Esophagus (tissue), 2 donors: ENCODE measurements at regions not wholly inside any gene's neighbourhood (a gene's known extent, or its start where the extent isn't known, plus 50 kb on each side); places are given as distances from the start of the nearest gene placed in this dataset.
"Not testable (repeated sequence)": the region's sequence is repeated elsewhere in the genome, so short reads cannot be mapped to it uniquely, and the experiment has no call there.

Source experiments
- H3K27ac ChIP-seq, 2 donors: one replicate each; pipeline ENCODE4 v1.5.1; 2013; ENCODE audit warnings: low read depth in 2 of 2, mild to moderate bottlenecking in 2 of 2, inconsistent platforms in 1 of 2, low read length in 1 of 2, moderate library complexity in 1 of 2
- H3K27me3 ChIP-seq, 2 donors: one replicate each; pipeline ENCODE4 v1.6.1; 2013; ENCODE audit warnings: low read length in 2 of 2, control low read depth in 1 of 2, mild to moderate bottlenecking in 1 of 2; ENCODE audit not compliant: insufficient read depth in 2 of 2, control insufficient read depth in 1 of 2
- H3K36me3 ChIP-seq, 2 donors: one replicate each; pipeline ENCODE4 v1.6.1; 2013; ENCODE audit warnings: low read length in 1 of 2; ENCODE audit not compliant: control insufficient read depth in 2 of 2, insufficient read depth in 2 of 2
- H3K4me1 ChIP-seq, 2 donors: one replicate each; pipeline ENCODE4 v1.6.1; 2013; ENCODE audit warnings: low read length in 1 of 2; ENCODE audit not compliant: control insufficient read depth in 2 of 2, insufficient read depth in 2 of 2
- H3K4me3 ChIP-seq, 2 donors: one replicate each; pipeline ENCODE4 v1.5.1; 2013; ENCODE audit warnings: low read length in 2 of 2, mild to moderate bottlenecking in 2 of 2, low read depth in 1 of 2, moderate library complexity in 1 of 2
- H3K9me3 ChIP-seq, 2 donors: one replicate each; pipeline ENCODE4 v1.6.1; 2013; ENCODE audit warnings: mild to moderate bottlenecking in 2 of 2, low read depth in 1 of 2, low read length in 1 of 2, moderate library complexity in 1 of 2; ENCODE audit not compliant: control insufficient read depth in 2 of 2, insufficient read depth in 1 of 2
- WGBS, 2 donors: extraction: QIAGEN DNeasy Blood & Tissue Kit; methylation state at CpG; one replicate each; pipeline ENCODE4 v1.1.7; 2013; 5-methylcytosine and 5-hydroxymethylcytosine counted together
- donor health status: healthy with polysubstance abuse.
- donor health status: Bipolar disorder and iron deficiency.

DNA sequence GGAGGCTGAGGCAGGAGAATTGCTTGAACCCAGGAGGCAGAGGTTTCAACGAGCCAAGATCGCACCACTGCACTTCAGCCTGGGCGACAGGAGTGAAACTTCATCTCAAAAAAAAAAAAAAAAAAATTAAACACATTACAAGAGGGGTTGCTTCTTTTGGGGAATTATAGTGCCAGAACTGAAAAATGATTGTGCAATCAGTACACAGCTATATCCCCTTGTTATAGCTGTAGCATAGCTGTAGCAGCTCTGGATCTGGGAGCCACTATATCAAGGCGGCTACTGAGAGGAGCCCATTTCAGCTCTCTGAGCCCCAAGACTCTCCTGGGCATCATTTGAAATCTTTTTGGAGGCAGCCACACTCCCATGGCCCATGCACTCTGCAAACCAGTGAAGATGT is 334.3 kb downstream of the TFAP2A start:
- H3K27me3 ChIP-seq = no peaks in the 10 kb centered on the region
- H3K36me3 ChIP-seq = no peaks in the 10 kb centered on the region
- 91 to 96% methylated on average over 4 of the region's 4 CpGs for WGBS, 2 donors
- no peaks in the 10 kb centered on the region for H3K4me1 ChIP-seq
- no peak overlapping the region for H3K4me3 ChIP-seq
- no peak overlapping the region for H3K27ac ChIP-seq
- H3K9me3 ChIP-seq = no peaks in the 10 kb centered on the region

GRCh38 chr6:10078581-10078980 is 336.3 kb downstream of the TFAP2A start:
- H3K4me1 ChIP-seq = no peaks in the 10 kb centered on the region
- H3K27ac ChIP-seq = no peak overlapping the region
- no peaks in the 10 kb centered on the region for H3K27me3 ChIP-seq
- H3K9me3 ChIP-seq = peaks cover 0 to 4% of the 10 kb centered on the region in 2 donors
- H3K4me3 ChIP-seq = no peak overlapping the region
- 82 to 88% methylated on average over 6 of the region's 6 CpGs for WGBS, 2 donors
- H3K36me3 ChIP-seq = no peaks in the 10 kb centered on the region

DNA sequence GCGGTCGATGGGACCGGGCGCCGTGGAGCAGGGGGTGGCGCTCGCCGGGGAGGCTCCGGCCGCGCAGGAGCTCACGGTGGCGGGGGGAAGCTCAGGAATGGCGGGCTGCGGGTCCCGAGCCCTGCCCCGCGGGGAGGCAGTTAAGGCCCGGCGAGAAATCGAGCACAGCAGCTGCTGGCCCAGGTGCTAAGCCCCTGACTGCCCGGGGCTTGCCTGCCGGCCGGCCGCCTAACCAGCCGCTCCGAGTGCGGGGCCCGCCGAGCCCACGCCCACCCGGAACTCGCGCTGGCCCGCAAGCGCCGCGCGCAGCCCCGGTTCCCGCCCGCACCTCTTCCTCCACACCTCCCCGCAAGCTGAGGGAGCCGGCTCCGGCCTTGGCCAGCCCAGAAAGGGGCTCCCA is 340.1 kb downstream of the TFAP2A start:
- WGBS, 2 donors = 97 to 98% methylated on average over 28 to 45 of the region's 45 CpGs
- not testable (repeated sequence) for H3K27ac ChIP-seq, H3K4me1 ChIP-seq, H3K4me3 ChIP-seq, H3K9me3 ChIP-seq, H3K27me3 ChIP-seq, H3K36me3 ChIP-seq

DNA sequence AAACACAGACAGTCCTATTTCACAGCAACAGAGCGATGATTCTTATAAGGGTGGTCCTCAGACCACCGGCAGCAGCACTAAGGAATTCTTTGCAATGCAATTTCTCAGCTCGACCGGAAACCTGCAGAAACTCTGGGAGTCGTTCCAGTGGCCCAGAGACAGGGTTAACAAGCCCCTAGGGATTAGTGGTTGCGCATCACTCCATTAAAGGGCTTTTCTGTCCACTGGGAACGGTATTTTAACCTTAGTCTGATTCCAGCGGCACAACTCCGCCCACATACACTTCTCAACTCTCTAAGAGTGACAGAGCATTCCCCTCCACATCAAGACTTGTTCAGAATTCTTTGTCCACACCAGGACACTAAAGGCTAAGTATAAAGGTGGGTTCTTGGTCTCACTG is 341.5 kb downstream of the TFAP2A start:
- no peaks in the 10 kb centered on the region for H3K4me1 ChIP-seq
- no peaks in the 10 kb centered on the region for H3K27me3 ChIP-seq
- no peak overlapping the region for H3K27ac ChIP-seq
- H3K4me3 ChIP-seq = no peak overlapping the region
- peaks cover 0 to 4% of the 10 kb centered on the region in 2 donors for H3K9me3 ChIP-seq
- H3K36me3 ChIP-seq = no peaks in the 10 kb centered on the region
- 85 to 86% methylated on average over 9 of the region's 9 CpGs for WGBS, 2 donors

GRCh38 chr6:10071631-10072220 is 343.1 kb downstream of the TFAP2A start:
- WGBS, 2 donors = 67 to 83% methylated on average over 5 of the region's 5 CpGs
- Histone ChIP-seq H3K4me1 (no peaks in the 10 kb centered on the region), H3K27ac (no peak overlapping the region), H3K4me3 (no peak overlapping the region), H3K9me3 (peaks cover 0 to 4% of the 10 kb centered on the region in 2 donors), H3K27me3 (no peaks in the 10 kb centered on the region), H3K36me3 (no peaks in the 10 kb centered on the region)

- Histone ChIP-seq H3K27me3 (no peaks in the 10 kb centered on the region), H3K36me3 (no peaks in the 10 kb centered on the region), H3K9me3 (no peaks in the 10 kb centered on the region), H3K4me1 (peaks cover 0 to 2% of the 10 kb centered on the region in 2 donors), H3K27ac (no peak overlapping the region), H3K4me3 (no peak overlapping the region)
- WGBS, 2 donors = 60 to 76% methylated on average over 2 of the region's 2 CpGs
Measured at GRCh38 chr6:10060004-10060403, 354.9 kb downstream of the TFAP2A start.

DNA sequence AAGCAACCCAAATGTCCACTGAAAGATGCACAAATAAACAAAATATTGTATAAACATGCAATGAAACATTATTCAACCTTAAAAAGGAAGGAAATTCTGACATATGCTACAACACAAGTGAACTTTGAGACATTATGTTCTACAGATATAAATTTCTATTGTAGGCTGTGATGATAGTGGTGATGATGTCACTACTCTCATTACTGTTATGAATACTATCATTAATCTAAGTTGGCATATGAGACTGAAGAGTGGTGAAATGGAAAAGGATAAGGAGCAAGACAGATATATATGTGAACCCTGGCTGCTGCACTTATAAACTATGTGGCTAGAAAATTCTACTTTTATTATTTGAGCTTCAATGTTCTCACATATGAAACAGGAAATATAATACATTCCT is 360.2 kb downstream of the TFAP2A start:
- no peaks in the 10 kb centered on the region for H3K4me1 ChIP-seq
- no peaks in the 10 kb centered on the region for H3K9me3 ChIP-seq
- no peak overlapping the region for H3K4me3 ChIP-seq
- H3K27ac ChIP-seq = no peak overlapping the region
- H3K27me3 ChIP-seq = no peaks in the 10 kb centered on the region
- no peaks in the 10 kb centered on the region for H3K36me3 ChIP-seq

GRCh38 chr6:10051283-10051682 is 363.6 kb downstream of the TFAP2A start:
- Histone ChIP-seq H3K9me3 (no peaks in the 10 kb centered on the region), H3K27ac (no peak overlapping the region), H3K4me1 (no peaks in the 10 kb centered on the region), H3K36me3 (no peaks in the 10 kb centered on the region), H3K27me3 (no peaks in the 10 kb centered on the region), H3K4me3 (no peak overlapping the region)

- 56% methylated on average over 6 of the region's 6 CpGs for WGBS, 2 donors
Measured at GRCh38 chr6:10048370-10049297, 366.2 kb downstream of the TFAP2A start.

DNA sequence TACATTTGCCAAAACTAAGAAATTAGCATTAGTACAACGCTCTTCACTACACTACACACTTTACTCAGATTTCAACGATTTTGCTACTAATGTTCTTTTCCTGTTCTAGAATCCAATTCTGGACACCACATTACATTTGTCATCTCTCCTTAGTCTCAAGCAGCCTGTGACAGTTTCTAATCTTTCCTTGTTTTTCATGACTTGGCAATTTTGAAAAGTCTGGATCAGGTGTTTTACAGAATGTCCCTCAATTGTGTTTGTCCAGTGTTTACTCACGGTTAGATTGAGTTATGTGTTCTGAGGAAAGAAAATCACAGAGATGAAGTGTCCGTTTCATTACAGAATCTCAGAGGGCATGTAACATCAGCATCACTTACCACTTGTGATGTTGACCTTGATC is 372.6 kb downstream of the TFAP2A start:
- no peak overlapping the region for H3K27ac ChIP-seq
- no peaks in the 10 kb centered on the region for H3K9me3 ChIP-seq
- 76 to 78% methylated on average over 4 of the region's 4 CpGs for WGBS, 2 donors

More at GRCh38 chr6:10048370-10049297, 366.2 kb downstream of the TFAP2A start:
- H3K4me3 ChIP-seq = no peak overlapping the region
- no peak overlapping the region for H3K27ac ChIP-seq
- H3K27me3 ChIP-seq = no peaks in the 10 kb centered on the region
- no peaks in the 10 kb centered on the region for H3K4me1 ChIP-seq
- H3K9me3 ChIP-seq = no peaks in the 10 kb centered on the region
- H3K36me3 ChIP-seq = no peaks in the 10 kb centered on the region

More for the DNA sequence above, 372.6 kb downstream of the TFAP2A start:
- Histone ChIP-seq H3K4me3 (no peak overlapping the region), H3K27me3 (no peaks in the 10 kb centered on the region), H3K36me3 (no peaks in the 10 kb centered on the region), H3K4me1 (no peaks in the 10 kb centered on the region)
